OCI-LY7 (cell line): ENCODE measurements at regions not wholly inside any gene's neighbourhood (a gene's known extent, or its start where the extent isn't known, plus 50 kb on each side); places are given as distances from the start of the nearest gene placed in this dataset.

Experiments
- BruUV-seq: library from RNA; stranded (reverse); fragments of 400-500 nt; replicated peaks from 2 replicates; lab custom pipeline; 2021; lab: Mats Ljungman, UMichigan
- CTCF ChIA-PET: fragments of 300-600 bp; sonication (Branson Sonifier 250); formaldehyde crosslinking; loops from one replicate; lab custom pipeline; 2022; ENCODE audit warnings: antibody characterized with exemption; ENCODE audit not compliant: unreplicated experiment; lab: Charles Lee
- POLR2A ChIA-PET: fragments of 300-600 bp; sonication (Branson Sonifier 250); formaldehyde crosslinking; loops from one replicate; lab custom pipeline; 2022; ENCODE audit warnings: antibody characterized with exemption; lab: Charles Lee
- DNase-seq: peaks from one replicate; pipeline ENCODE4 v3.0.0-alpha.2; 2015; ENCODE audit warnings: low spot score
- H2AFZ ChIP-seq: fragments of 200-600 bp; sonication (generic), shearing (Covaris generic); 2 replicates; pipeline ENCODE4 v1.6.1; 2014; ENCODE audit warnings: mild to moderate bottlenecking, antibody characterized with exemption, low read length, moderate library complexity
- H3K27ac ChIP-seq: fragments of 200-600 bp; sonication (generic); 2 replicates; pipeline ENCODE4 v1.5.1; 2014; ENCODE audit warnings: mixed run types, low read depth, mild to moderate bottlenecking, moderate library complexity, low read length, inconsistent platforms; ENCODE audit not compliant: poor library complexity, severe bottlenecking
- H3K36me3 ChIP-seq: fragments of 200-600 bp; sonication (generic); 2 replicates; pipeline ENCODE4 v1.6.1; 2014; ENCODE audit warnings: mild to moderate bottlenecking, antibody characterized with exemption, low read length, moderate library complexity, mixed read lengths; ENCODE audit not compliant: insufficient read depth
- H3K4me1 ChIP-seq: fragments of 200-600 bp; sonication (generic); 2 replicates; pipeline ENCODE4 v1.5.1; 2014; ENCODE audit warnings: mild to moderate bottlenecking, low read length; ENCODE audit not compliant: insufficient read depth, poor library complexity, severe bottlenecking
- H3K4me2 ChIP-seq: fragments of 200-600 bp; sonication (generic); 2 replicates; pipeline ENCODE4 v1.6.1; 2014; ENCODE audit warnings: mild to moderate bottlenecking, low read length
- H3K4me3 ChIP-seq: fragments of 200-600 bp; sonication (generic); 2 replicates; pipeline ENCODE4 v1.5.1; 2014; ENCODE audit warnings: mild to moderate bottlenecking, low read depth, low read length; ENCODE audit not compliant: poor library complexity, severe bottlenecking
- H3K79me2 ChIP-seq: fragments of 200-600 bp; sonication (generic); 2 replicates; pipeline ENCODE4 v1.6.1; 2016; ENCODE audit warnings: low read depth, mild to moderate bottlenecking, low read length, moderate library complexity, mixed read lengths; ENCODE audit not compliant: insufficient read depth
- H3K9me2 ChIP-seq: fragments of 200-600 bp; sonication (generic); 2 replicates; pipeline ENCODE4 v1.6.1; 2016; ENCODE audit warnings: mild to moderate bottlenecking, low read length, mixed read lengths; ENCODE audit not compliant: insufficient read depth
- H3K9me3 ChIP-seq: fragments of 200-600 bp; sonication (generic); 2 replicates; pipeline ENCODE4 v1.6.1; 2014; ENCODE audit warnings: mild to moderate bottlenecking, mixed run types, low read length, mixed read lengths
- H4K20me1 ChIP-seq: fragments of 200-600 bp; sonication (generic); 2 replicates; pipeline ENCODE4 v1.6.1; 2014; ENCODE audit warnings: mild to moderate bottlenecking, antibody characterized with exemption, low read length, moderate library complexity, mixed read lengths; ENCODE audit not compliant: insufficient read depth
- CTCF ChIP-seq: fragments of 200-600 bp; sonication (generic); conservative IDR thresholded peaks from 2 replicates; pipeline ENCODE4 v1.5.1; 2014; ENCODE audit warnings: mild to moderate bottlenecking, antibody characterized with exemption, low read length, moderate library complexity, mixed read lengths
- EZH2phosphoT487 ChIP-seq: fragments of 200-600 bp; sonication (generic); IDR thresholded peaks from 2 replicates; pipeline ENCODE4 v1.6.1; 2018; ENCODE audit warnings: low read depth, borderline replicate concordance, mild to moderate bottlenecking, mixed run types, antibody characterized with exemption, low read length, moderate library complexity, mixed read lengths
- intact Hi-C: fragments of 100-400 bp; cut with micrococcal nuclease; formaldehyde crosslinking; loops from one replicate; pipeline ENCODE4 v1.10.0; 2022; ENCODE audit not compliant: unreplicated experiment

DNA sequence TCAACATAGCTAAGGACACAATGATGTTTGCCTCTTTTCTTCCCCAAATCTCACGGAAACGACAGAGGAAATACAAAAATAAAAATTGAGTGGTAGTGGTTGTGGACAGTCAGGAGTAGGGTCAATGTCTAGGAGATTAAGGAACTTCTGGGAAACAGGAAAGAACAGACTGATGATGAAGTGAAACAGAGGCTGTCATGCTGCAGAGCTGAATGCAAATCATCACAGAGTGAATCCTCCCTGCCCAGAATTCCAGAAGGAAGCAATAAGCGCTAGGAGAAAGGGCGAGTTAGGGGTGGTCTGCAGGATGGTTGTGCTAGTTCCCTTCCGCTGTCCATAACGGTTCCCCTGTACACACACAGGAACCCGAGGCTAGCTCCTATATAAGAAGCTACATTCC is 64.7 kb upstream of the POMGNT2 start:
- H3K27ac ChIP-seq, result no peak overlapping the region
- no peak overlapping the region for H3K4me2 ChIP-seq
- H3K9me3 ChIP-seq, result no peaks in the 10 kb centered on the region
- TF ChIP-seq EZH2phosphoT487, result no peak
- no peak for TF ChIP-seq CTCF
- no peak for DNase-seq
- no peaks in the 10 kb centered on the region for H4K20me1 ChIP-seq
- no peaks in the 10 kb centered on the region for H3K79me2 ChIP-seq
- no peaks in the 10 kb centered on the region for H3K4me1 ChIP-seq
- no peak overlapping the region for H3K4me3 ChIP-seq
- no peak overlapping the region for H2AFZ ChIP-seq
- no peaks in the 10 kb centered on the region for H3K9me2 ChIP-seq
- ChIA-PET CTCF (no interaction called here), POLR2A (interaction anchor here (0.9 kb wide), 1 partner anchor 9 kb away, joined by 3 read pairs; no protein-coding TSS in a partner anchor)
- intact Hi-C loops, result no loop called here
- no peaks in the 10 kb centered on the region for H3K36me3 ChIP-seq
- BruUV-seq, result no TSS peak

GRCh38 chr3:43169987-43170386 is 64.1 kb upstream of the POMGNT2 start:
- intact Hi-C loops, result loop anchor here (10.0 kb wide), 1 partner anchor 205 kb away; no protein-coding TSS in a partner anchor
- POLR2A ChIA-PET, result no interaction called here
- no peak for DNase-seq
- no peak overlapping the region for H2AFZ ChIP-seq
- H3K36me3 ChIP-seq, result no peaks in the 10 kb centered on the region
- H3K4me2 ChIP-seq, result no peak overlapping the region
- CTCF ChIA-PET, result no interaction called here
- H3K79me2 ChIP-seq, result no peaks in the 10 kb centered on the region
- no peak overlapping the region for H3K4me3 ChIP-seq
- no peaks in the 10 kb centered on the region for H3K9me3 ChIP-seq
- no peaks in the 10 kb centered on the region for H4K20me1 ChIP-seq
- no peak for TF ChIP-seq CTCF
- TF ChIP-seq EZH2phosphoT487, result no peak
- H3K9me2 ChIP-seq, result no peaks in the 10 kb centered on the region
- no peak overlapping the region for H3K27ac ChIP-seq
- H3K4me1 ChIP-seq, result no peaks in the 10 kb centered on the region
- BruUV-seq, result no TSS peak

DNA sequence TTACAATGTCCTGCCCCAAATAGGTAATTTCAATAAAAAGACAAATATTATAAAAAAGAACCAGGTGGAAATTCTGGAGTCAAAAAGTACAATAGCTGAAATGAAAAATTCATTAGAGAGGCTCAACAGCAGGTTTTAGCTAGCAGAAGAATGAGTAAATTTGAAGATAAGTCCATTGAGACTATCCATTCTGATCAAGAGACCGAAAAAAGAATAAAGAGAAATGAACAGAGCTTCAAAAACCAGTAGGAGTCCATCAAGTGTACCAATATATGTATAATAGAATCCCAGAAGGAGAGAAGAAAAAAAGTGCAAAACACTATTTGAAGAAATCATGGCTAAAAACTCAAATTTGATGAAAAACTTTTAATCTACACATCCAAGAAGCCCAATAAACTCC is 60.5 kb upstream of the POMGNT2 start:
- Histone ChIP-seq H3K36me3 (no peaks in the 10 kb centered on the region), H4K20me1 (no peaks in the 10 kb centered on the region), H3K79me2 (no peaks in the 10 kb centered on the region), H3K4me1 (no peaks in the 10 kb centered on the region), H2AFZ (no peak overlapping the region), H3K4me3 (no peak overlapping the region), H3K27ac (no peak overlapping the region), H3K4me2 (no peak overlapping the region), H3K9me2 (no peaks in the 10 kb centered on the region), H3K9me3 (no peaks in the 10 kb centered on the region)
- CTCF ChIA-PET, result no interaction called here
- DNase-seq, result no peak
- TF ChIP-seq EZH2phosphoT487, result no peak
- TF ChIP-seq CTCF, result no peak
- POLR2A ChIA-PET, result no interaction called here
- no TSS peak for BruUV-seq
- intact Hi-C loops, result loop anchor here (10.0 kb wide), 1 partner anchor 208 kb away; no protein-coding TSS in a partner anchor
